Neutrophil (primary cell): ENCODE measurements at regions not wholly inside any gene's neighbourhood (a gene's known extent, or its start where the extent isn't known, plus 50 kb on each side); places are given as distances from the start of the nearest gene placed in this dataset.

Source experiments
- H3K27ac ChIP-seq: fragments of 200-600 bp; sonication (generic); 2 replicates; pipeline ENCODE4 v1.5.1; 2016; ENCODE audit warnings: mild to moderate bottlenecking, moderate library complexity
- H3K27me3 ChIP-seq: fragments of 200-600 bp; sonication (generic); 2 replicates; pipeline ENCODE4 v1.6.0; 2016; ENCODE audit warnings: mild to moderate bottlenecking
- H3K36me3 ChIP-seq: fragments of 200-600 bp; sonication (generic); 2 replicates; pipeline ENCODE4 v1.5.1; 2017
- H3K4me1 ChIP-seq, 2 experiments: fragments of 200-600 bp in 1 of 2; sonication (generic) in 1 of 2; 1 replicate in 1 of 2; 2 replicates in 1 of 2; pipeline versions ENCODE4 v1.5.1 to v1.6.1; 2013 to 2016; ENCODE audit warnings: low read depth in 1 of 2, low read length in 1 of 2, mild to moderate bottlenecking in 1 of 2, moderate library complexity in 1 of 2; ENCODE audit not compliant: control insufficient read depth in 1 of 2, insufficient read depth in 1 of 2
- H3K4me3 ChIP-seq, 2 experiments: fragments of 200-600 bp in 1 of 2; sonication (generic) in 1 of 2; 1 replicate in 1 of 2; 2 replicates in 1 of 2; pipeline ENCODE4 v1.5.1; 2013 to 2016; ENCODE audit warnings: low read depth in 1 of 2, low read length in 1 of 2, mild to moderate bottlenecking in 1 of 2, moderate library complexity in 1 of 2
- H3K9me3 ChIP-seq: fragments of 200-600 bp; sonication (generic); 2 replicates; pipeline ENCODE4 v1.5.1; 2016
- TF ChIP-seq, protein P1 (sequence below): fragments of 200-600 bp; sonication (generic); IDR thresholded peaks from 2 replicates; pipeline ENCODE4 v1.5.1; 2016; ENCODE audit warnings: antibody characterized with exemption

DNA sequence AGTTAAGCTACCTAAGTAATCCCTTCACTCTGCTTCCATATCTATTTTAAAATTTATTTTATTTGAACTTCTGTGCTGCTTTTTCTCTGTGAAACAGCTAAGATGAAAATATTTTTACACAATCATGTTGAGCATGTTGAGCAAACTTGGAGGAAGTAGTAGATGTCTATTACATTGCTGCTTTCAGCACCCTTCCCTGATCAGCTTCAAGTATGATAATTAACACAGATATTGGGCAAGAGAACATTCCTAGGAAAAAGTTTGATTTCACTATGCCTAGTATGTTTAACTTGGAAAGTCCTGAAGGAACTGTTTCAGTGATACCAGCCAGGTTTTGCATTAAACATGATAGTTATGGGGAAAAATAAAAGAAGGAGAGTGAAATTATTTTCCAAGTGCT is 283.6 kb downstream of the ELAVL2 start:
- no peak overlapping the region for H3K27ac ChIP-seq
- H3K36me3 ChIP-seq = no peaks in the 10 kb centered on the region
- peaks cover 12% of the 10 kb centered on the region for H3K27me3 ChIP-seq
- no peak overlapping the region for H3K4me3 ChIP-seq
- TF ChIP-seq, protein P1, sequence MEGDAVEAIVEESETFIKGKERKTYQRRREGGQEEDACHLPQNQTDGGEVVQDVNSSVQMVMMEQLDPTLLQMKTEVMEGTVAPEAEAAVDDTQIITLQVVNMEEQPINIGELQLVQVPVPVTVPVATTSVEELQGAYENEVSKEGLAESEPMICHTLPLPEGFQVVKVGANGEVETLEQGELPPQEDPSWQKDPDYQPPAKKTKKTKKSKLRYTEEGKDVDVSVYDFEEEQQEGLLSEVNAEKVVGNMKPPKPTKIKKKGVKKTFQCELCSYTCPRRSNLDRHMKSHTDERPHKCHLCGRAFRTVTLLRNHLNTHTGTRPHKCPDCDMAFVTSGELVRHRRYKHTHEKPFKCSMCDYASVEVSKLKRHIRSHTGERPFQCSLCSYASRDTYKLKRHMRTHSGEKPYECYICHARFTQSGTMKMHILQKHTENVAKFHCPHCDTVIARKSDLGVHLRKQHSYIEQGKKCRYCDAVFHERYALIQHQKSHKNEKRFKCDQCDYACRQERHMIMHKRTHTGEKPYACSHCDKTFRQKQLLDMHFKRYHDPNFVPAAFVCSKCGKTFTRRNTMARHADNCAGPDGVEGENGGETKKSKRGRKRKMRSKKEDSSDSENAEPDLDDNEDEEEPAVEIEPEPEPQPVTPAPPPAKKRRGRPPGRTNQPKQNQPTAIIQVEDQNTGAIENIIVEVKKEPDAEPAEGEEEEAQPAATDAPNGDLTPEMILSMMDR = no peak
- H3K4me1 ChIP-seq = peaks cover 0 to 21% of the 10 kb centered on the region in 2 experiments
- H3K9me3 ChIP-seq = no peaks in the 10 kb centered on the region

DNA sequence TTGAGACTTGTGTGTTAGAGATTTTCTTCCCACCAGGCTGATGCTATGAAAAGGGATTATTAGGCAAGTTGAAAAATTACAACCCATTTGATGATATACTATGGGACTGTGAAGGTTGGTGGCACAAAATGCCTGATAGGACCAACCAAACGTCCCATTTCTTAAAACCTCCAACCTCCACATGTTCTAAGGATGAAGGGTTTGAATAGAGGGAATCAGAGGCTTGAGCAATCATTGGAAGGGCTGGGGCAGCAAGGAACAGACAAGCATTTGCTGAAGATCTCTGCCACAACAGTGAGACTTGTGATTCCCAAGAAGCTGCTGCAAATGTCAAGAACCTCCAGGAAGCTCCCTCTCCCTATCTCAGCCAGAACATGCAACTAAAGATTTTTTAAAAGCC is 283.1 kb downstream of the ELAVL2 start:
- Histone ChIP-seq H3K4me3 (no peak overlapping the region), H3K27me3 (peaks cover 7% of the 10 kb centered on the region), H3K4me1 (peaks cover 0 to 21% of the 10 kb centered on the region in 2 experiments), H3K9me3 (no peaks in the 10 kb centered on the region), H3K36me3 (no peaks in the 10 kb centered on the region), H3K27ac (no peak overlapping the region)
- TF ChIP-seq, protein P1 = no peak

DNA sequence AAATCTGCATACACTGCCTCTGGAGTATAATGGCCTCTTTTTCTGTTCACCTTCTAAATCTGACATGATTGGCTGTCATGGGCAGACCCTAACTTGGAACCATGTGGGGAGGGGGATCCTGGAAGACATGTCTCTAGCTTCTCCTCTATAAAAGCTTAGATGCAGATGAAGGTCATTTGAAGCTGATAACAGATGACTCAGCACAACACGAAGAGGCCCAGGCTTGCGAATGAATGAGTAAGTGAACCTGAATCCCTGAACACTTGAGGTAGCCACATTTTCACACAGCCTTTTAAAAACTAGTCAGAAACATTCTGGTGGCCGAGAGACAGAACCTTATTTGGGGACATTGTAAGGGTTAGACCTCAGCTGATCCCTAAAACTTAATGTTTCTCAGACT is 282.6 kb downstream of the ELAVL2 start:
- peaks cover 0 to 21% of the 10 kb centered on the region in 2 experiments for H3K4me1 ChIP-seq
- H3K27me3 ChIP-seq = peaks cover 2% of the 10 kb centered on the region
- TF ChIP-seq, protein P1 = no peak
- no peaks in the 10 kb centered on the region for H3K9me3 ChIP-seq
- no peaks in the 10 kb centered on the region for H3K36me3 ChIP-seq
- H3K27ac ChIP-seq = no peak overlapping the region
- no peak overlapping the region for H3K4me3 ChIP-seq

DNA sequence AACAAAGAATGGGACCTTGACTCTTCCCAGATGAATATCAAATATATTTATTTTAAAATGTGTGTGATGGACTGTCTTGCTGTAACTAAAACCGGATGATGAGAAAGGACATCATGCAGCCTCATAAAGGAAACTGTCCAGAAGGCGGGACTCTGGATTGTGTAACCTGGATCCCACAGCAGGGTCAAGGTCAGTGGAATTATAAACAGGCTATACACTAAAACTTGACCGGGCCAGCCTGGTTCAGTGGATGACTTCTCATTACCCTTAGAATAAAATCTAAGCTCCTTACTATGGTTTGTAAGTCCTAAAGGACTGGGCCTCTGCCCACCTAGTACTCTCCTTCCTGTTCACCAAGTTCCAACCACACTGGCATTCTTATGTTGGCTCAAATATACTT is 280.3 kb downstream of the ELAVL2 start:
- Histone ChIP-seq H3K27me3 (no peaks in the 10 kb centered on the region), H3K4me1 (peaks cover 0 to 9% of the 10 kb centered on the region in 2 experiments), H3K27ac (no peak overlapping the region), H3K36me3 (no peaks in the 10 kb centered on the region), H3K9me3 (no peaks in the 10 kb centered on the region), H3K4me3 (no peak overlapping the region)
- TF ChIP-seq, protein P1 = no peak

DNA sequence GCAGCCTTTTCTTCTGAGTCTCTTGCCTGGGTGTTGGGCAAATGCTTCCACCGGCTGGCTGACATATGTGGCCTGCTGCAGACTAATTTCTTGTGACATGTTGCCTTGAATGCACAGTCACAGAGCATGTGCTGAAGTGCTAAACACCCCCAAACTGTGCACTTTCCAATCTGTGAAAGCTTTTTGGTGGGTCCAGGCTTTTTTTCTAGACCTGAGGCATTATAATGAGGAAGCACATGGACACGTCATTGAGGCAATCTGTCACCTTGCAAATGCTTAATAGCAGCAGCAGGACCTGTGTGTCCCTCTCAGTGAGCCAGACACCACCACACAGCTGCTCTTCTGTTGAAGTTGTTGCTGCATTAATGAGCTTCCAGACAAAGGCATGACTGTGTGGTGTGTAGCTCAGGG is 274.7 kb downstream of the ELAVL2 start:
- Histone ChIP-seq H3K4me1 (no peaks in the 10 kb centered on the region), H3K36me3 (no peaks in the 10 kb centered on the region), H3K9me3 (no peaks in the 10 kb centered on the region), H3K27ac (no peak overlapping the region), H3K4me3 (no peak overlapping the region), H3K27me3 (no peaks in the 10 kb centered on the region)
- TF ChIP-seq, protein P1 = no peak
